ENCODE measurements at regions not wholly inside any gene's neighbourhood (a gene's known extent, or its start where the extent isn't known, plus 50 kb on each side); places are given as distances from the start of the nearest gene placed in this dataset.
A peak's percentile ranks its signal among the peaks of the same experiment; 100 is the strongest.

DNA sequence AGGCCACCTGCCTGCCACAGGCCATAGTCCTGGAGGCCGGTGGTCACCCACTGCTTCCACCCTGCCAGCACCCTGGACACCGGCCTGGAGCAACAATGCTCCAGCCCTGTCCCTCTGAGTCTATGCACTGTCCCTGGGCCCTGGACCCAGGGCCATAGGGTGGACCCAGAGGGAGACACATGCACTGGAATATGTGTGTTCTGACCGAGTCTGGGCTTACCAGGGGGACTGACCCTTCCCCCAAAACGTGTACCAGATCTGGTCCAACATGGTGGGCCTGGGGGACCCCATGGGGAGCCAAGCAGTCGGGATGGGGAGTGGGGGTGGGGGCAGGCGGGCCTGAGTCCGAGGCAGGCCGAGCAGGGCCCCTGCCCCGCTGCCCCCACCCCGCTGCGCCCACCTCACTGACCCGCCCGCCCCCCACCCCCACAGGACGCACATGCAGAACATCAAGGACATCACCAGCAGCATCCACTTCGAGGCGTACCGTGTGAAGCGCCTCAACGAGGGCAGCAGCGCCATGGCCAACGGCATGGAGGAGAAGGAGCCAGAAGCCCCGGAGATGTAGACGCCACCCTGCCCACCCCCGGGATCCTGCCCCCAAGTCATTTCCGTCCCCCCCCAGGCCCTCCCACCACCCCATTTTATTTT lies 357.4 kb downstream of the SEC14L1 start (continued):
- no peak for TF ChIP-seq CTCF (CRISPR knock-in tag; IDR thresholded peaks at IDR 0.05)

DNA sequence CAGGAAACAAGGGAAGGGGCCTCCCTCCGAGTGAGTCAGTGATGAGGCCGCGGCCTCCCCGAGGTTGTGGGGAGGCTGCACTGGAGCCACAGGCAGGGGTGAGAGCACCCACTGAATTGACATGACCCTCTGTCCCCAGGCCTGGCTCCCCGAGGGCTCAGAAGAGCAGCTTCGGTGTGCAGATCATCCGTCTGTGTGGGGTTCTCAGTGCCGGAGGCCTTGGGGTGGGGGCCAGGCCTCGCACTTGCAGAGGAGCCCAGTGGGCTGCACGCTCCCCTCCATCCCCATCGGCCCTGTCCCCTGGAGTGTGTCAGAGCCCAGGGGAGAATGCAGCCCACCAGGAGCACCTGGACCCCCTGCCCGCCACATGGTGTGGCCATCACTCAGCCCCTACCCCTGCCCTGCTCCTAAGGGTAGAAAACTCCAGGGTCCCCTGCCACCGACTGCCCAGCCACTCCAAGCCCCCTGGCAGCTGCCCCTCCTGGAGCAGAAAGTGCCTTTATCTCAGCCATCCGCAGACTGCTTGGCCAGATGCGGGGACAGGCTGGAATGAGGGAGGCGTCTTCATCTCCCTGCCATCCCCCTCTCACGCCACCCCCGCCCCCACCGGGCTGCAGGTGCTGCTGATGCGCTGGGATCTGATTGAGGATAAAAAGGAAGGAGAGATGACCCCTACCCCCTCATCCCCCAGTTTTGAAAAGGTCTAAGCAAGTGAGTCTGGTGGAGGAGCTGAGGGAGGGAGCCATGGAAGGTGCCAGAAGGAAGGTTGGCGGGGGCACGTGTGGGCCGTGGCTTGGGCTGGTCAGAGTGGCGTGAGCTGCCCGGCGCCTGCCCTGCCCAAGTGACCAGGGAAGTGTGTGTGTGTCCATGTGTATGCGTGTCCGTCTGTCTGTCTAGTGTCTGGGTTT lies 358.3 kb downstream of the SEC14L1 start:
- DNase-seq (ENCODE audit: low spot score) (no peak), ATAC-seq (no peak), FAIRE-seq (no peak)
- Histone ChIP-seq H3K79me2 (ENCODE audit: insufficient read depth, low read length) (no peaks in the 10 kb centered on the region), H2AFZ (ENCODE audit: low read length) (no peak overlapping the region), H4K20me1 (ENCODE audit: insufficient read depth, low read length) (peaks cover 15% of the 10 kb centered on the region; the same call in 1 of the 2 replicates), H3K4me1 (ENCODE audit: insufficient read depth, low read length) (peaks cover 6% of the 10 kb centered on the region), H3K4me2 (ENCODE audit: low read depth, low read length) (no peak overlapping the region), H3K9ac (ENCODE audit: insufficient read depth, low read depth, low read length) (no peak overlapping the region), H3K27ac (ENCODE audit: extremely low read length, insufficient read depth, low read length) (no peak overlapping the region), H3K4me3 (replicated peaks in 1 of 3; ENCODE audit: insufficient read depth in 1 of 3, low read depth in 2 of 3, low read length in 3 of 3) (no peak overlapping the region), H3K9me3 (ENCODE audit: low read length) (no peaks in the 10 kb centered on the region), H3K36me3 (replicated peaks in 1 of 2; ENCODE audit: control insufficient read depth in 1 of 2, insufficient read depth in 2 of 2, low read length in 2 of 2) (peaks cover 32 to 45% of the 10 kb centered on the region in 2 experiments), H3K27me3 (ENCODE audit: control insufficient read depth in 1 of 2, insufficient read depth in 2 of 2, low read length in 2 of 2) (no peaks in the 10 kb centered on the region)
- POLR2A ChIA-PET: no interaction called here
- BruUV-seq (replicated peaks): no TSS peak
- intact Hi-C loops (cut with micrococcal nuclease; ENCODE audit: unreplicated experiment): no loop called here
- CTCF ChIA-PET (ENCODE audit: low intra/inter-chr PET ratio, low total read pairs): no interaction called here
- in situ Hi-C loops (cut with HindIII; ENCODE audit: extremely low pct_ligation_motif_present, low pct_unique_long_range_greater_than_20kb): loop anchor here (5.0 kb wide), 2 partner anchors 72 to 167 kb away; no protein-coding TSS in a partner anchor
- WGBS (ENCODE audit: low lambda C conversion rate): 96% methylated on average over 24 of the region's 28 CpGs
- TF ChIP-seq PAF1 (CRISPR knock-in tag; IDR thresholded peaks at IDR 0.05) (peak; percentile 78; the same call in 1 of the 2 replicates), ZNF768 (CRISPR knock-in tag; IDR thresholded peaks at IDR 0.05) (peak; percentile 19; the same call in 1 of the 2 replicates), AGO2 (optimal IDR thresholded peaks at IDR 0.05; ENCODE audit: low read depth, low read length) (peak; percentile 95), DDIT3 (CRISPR knock-in tag; IDR thresholded peaks at IDR 0.05) (no peak), ZNF746 (CRISPR knock-in tag; IDR thresholded peaks at IDR 0.05) (no peak), POLR2A (IDR thresholded peaks at IDR 0.05; ENCODE audit: insufficient read depth in 1 of 2, low read depth in 2 of 2, low read length in 2 of 2) (peak in 1 of 2 experiments; percentile 57; a peak in 2 of 4 replicates), RBM39 (IDR thresholded peaks at IDR 0.05; ENCODE audit: low read depth, low read length, poor library complexity, severe bottlenecking) (peak; percentile 35), TBX2 (CRISPR knock-in tag; IDR thresholded peaks at IDR 0.05; ENCODE audit: borderline replicate concordance) (0 out of 2 replicates have a peak, but pooled peaks have one; percentile 13), ZSCAN31 (CRISPR knock-in tag; IDR thresholded peaks at IDR 0.05; ENCODE audit: low read depth) (0 out of 2 replicates have a peak, but pooled peaks have one; percentile 24), RBM22 (optimal IDR thresholded peaks at IDR 0.05; ENCODE audit: low read length) (peak; percentile 96), EED (CRISPR knock-in tag; IDR thresholded peaks at IDR 0.05) (0 out of 2 replicates have a peak, but pooled peaks have one; percentile 7), POLR2AphosphoS5 (IDR thresholded peaks at IDR 0.05; ENCODE audit: low read depth, low read length) (peak; percentile 35), ZNF576 (CRISPR knock-in tag; IDR thresholded peaks at IDR 0.05) (no peak), AGO1 (IDR thresholded peaks at IDR 0.05; ENCODE audit: low read depth, low read length, poor library complexity, severe bottlenecking) (peak; percentile 8), HINFP (CRISPR knock-in tag; IDR thresholded peaks at IDR 0.05; ENCODE audit: low read depth) (peak; percentile 44; the same call in 1 of the 2 replicates)

Data from HepG2 (cell line).